ENCODE measurements at regions not wholly inside any gene's neighbourhood (a gene's known extent, or its start where the extent isn't known, plus 50 kb on each side); places are given as distances from the start of the nearest gene placed in this dataset.

DNA sequence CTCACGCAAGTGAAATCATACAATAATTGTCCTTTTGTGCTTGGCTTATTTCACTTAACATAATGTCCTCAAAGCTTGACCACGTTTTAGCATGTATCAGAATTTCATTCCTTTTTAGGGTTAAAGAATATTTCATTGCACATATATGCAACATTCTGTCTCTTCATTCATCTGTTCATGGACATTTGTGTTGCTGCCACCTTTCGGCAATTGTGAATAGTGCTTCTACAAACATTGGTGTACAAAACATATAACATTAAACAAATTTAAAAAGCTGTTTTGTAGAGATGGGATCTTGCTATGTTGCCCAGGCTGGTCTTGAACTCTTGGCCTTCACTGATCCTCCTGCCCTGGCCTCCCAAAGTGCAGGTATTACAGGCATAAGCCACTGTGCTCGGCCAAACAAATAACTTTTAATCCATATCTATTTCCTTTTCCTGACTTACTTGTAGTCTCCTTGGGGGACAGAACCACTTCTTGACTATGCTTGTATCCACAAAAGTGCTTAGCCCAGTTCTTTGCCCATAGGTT, 209.3 kb downstream of the SLC4A3 start:
- no peaks in the 10 kb centered on the region for H3K36me3 ChIP-seq (ENCODE audit: control insufficient read depth in 2 of 3, insufficient read depth in 3 of 3, low read length in 3 of 3)
- no peak overlapping the region for H3K27ac ChIP-seq (ENCODE audit: low read depth in 2 of 2, low read length in 2 of 2)
- H3K4me1 ChIP-seq (ENCODE audit: control insufficient read depth in 2 of 3, insufficient read depth in 2 of 3, low read depth in 1 of 3, low read length in 3 of 3) = no peaks in the 10 kb centered on the region
- no peaks in the 10 kb centered on the region for H3K27me3 ChIP-seq (ENCODE audit: control insufficient read depth, insufficient read depth, low read length)
- TF ChIP-seq, protein P1, sequence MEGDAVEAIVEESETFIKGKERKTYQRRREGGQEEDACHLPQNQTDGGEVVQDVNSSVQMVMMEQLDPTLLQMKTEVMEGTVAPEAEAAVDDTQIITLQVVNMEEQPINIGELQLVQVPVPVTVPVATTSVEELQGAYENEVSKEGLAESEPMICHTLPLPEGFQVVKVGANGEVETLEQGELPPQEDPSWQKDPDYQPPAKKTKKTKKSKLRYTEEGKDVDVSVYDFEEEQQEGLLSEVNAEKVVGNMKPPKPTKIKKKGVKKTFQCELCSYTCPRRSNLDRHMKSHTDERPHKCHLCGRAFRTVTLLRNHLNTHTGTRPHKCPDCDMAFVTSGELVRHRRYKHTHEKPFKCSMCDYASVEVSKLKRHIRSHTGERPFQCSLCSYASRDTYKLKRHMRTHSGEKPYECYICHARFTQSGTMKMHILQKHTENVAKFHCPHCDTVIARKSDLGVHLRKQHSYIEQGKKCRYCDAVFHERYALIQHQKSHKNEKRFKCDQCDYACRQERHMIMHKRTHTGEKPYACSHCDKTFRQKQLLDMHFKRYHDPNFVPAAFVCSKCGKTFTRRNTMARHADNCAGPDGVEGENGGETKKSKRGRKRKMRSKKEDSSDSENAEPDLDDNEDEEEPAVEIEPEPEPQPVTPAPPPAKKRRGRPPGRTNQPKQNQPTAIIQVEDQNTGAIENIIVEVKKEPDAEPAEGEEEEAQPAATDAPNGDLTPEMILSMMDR (IDR thresholded peaks at IDR 0.05; ENCODE audit: borderline replicate concordance, extremely low read depth, insufficient read depth) = peak; percentile 33
- no peaks in the 10 kb centered on the region for H3K9me3 ChIP-seq (ENCODE audit: control insufficient read depth in 2 of 3, insufficient read depth in 1 of 3, low read length in 3 of 3)
- intact Hi-C loops (cut with DNase I) = no loop called here
- DNase-seq (no peak), FAIRE-seq (no peak)
- no peak overlapping the region for H3K9ac ChIP-seq (ENCODE audit: low read length in 3 of 3)
- H3K4me3 ChIP-seq (ENCODE audit: low read length in 3 of 3) = no peak overlapping the region

DNA sequence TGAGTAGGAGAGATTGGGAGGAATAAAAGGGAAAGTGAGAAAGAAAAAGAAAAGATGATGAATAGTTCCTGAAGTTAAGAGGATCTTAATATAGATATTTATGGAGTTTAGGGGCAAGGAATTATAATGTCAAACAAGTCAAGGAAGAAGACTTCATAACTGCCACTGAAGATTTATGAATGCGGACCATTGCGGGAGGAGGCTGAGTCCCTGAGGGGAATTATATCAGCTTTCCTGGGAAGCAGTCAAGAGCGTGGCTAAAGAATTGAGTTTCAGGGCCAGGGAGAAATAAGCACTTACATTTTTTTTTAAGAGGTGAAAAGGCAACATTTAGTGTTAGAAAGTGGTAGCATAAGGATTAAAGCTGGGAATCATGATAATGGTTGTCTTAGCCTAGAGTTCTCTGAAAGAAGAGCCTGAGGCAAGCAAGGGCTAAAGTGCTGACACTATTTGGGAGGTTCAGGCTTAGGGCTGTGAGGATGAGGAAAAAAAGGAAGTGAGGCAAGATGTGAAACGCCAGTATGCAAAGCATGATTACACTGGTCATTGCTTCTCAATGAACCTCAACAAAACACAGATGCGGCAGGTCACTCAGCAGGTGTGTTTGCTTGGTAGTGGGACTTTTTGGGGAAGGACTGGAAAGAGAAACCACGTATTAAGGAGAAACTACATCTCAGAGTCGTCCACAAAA, 217.1 kb downstream of the SLC4A3 start:
- H3K4me1 ChIP-seq (ENCODE audit: control insufficient read depth in 2 of 3, insufficient read depth in 2 of 3, low read depth in 1 of 3, low read length in 3 of 3) = no peaks in the 10 kb centered on the region
- no peaks in the 10 kb centered on the region for H3K36me3 ChIP-seq (ENCODE audit: control insufficient read depth in 2 of 3, insufficient read depth in 3 of 3, low read length in 3 of 3)
- H3K27ac ChIP-seq (ENCODE audit: low read depth in 2 of 2, low read length in 2 of 2) = no peak overlapping the region
- FAIRE-seq = no peak
- H3K9ac ChIP-seq (ENCODE audit: low read length in 3 of 3) = no peak overlapping the region
- intact Hi-C loops (cut with DNase I) = no loop called here
- no peak overlapping the region for H3K4me3 ChIP-seq (ENCODE audit: low read length in 3 of 3)
- DNase-seq = peak in 4 of 5 donors; percentile 48 to 76 (median 62)
- no peaks in the 10 kb centered on the region for H3K9me3 ChIP-seq (ENCODE audit: control insufficient read depth in 2 of 3, insufficient read depth in 1 of 3, low read length in 3 of 3)
- no peaks in the 10 kb centered on the region for H3K27me3 ChIP-seq (ENCODE audit: control insufficient read depth, insufficient read depth, low read length)
- TF ChIP-seq, protein P1 (IDR thresholded peaks at IDR 0.05; ENCODE audit: borderline replicate concordance, extremely low read depth, insufficient read depth) = no peak

DNA sequence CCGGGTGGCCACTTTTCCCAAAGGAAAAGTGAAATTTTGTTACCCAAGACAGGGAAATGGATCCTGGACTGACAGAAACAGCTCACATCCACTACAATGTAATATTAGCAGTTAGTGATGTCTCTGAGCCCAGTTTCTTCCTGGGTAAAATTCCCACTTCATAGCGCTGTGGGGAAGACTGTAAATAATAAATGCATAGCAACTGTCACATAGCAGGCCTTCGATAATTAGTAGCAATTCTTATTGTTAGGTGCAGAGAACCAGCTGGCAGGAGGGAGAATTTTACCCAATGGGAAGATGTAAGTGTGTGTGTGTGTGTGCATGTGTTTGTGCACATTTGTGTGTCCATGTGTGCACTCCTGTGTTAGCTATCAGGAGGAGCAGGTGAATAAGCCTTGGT, 221.5 kb downstream of the SLC4A3 start:
- intact Hi-C loops (cut with DNase I) = no loop called here
- DNase-seq (no peak), FAIRE-seq (no peak)
- no peak overlapping the region for H3K9ac ChIP-seq (ENCODE audit: low read length in 3 of 3)
- no peaks in the 10 kb centered on the region for H3K4me1 ChIP-seq (ENCODE audit: control insufficient read depth in 2 of 3, insufficient read depth in 2 of 3, low read depth in 1 of 3, low read length in 3 of 3)
- H3K27ac ChIP-seq (ENCODE audit: low read depth in 2 of 2, low read length in 2 of 2) = no peak overlapping the region
- H3K36me3 ChIP-seq (ENCODE audit: control insufficient read depth in 2 of 3, insufficient read depth in 3 of 3, low read length in 3 of 3) = no peaks in the 10 kb centered on the region
- H3K27me3 ChIP-seq (ENCODE audit: control insufficient read depth, insufficient read depth, low read length) = no peaks in the 10 kb centered on the region
- no peak overlapping the region for H3K4me3 ChIP-seq (ENCODE audit: low read length in 3 of 3)
- TF ChIP-seq, protein P1 (IDR thresholded peaks at IDR 0.05; ENCODE audit: borderline replicate concordance, extremely low read depth, insufficient read depth) = no peak
- H3K9me3 ChIP-seq (ENCODE audit: control insufficient read depth in 2 of 3, insufficient read depth in 1 of 3, low read length in 3 of 3) = no peaks in the 10 kb centered on the region

All from kidney (tissue), 13 donors.